ENCODE measurements at regions not wholly inside any gene's neighbourhood (a gene's known extent, or its start where the extent isn't known, plus 50 kb on each side); places are given as distances from the start of the nearest gene placed in this dataset.

DNA sequence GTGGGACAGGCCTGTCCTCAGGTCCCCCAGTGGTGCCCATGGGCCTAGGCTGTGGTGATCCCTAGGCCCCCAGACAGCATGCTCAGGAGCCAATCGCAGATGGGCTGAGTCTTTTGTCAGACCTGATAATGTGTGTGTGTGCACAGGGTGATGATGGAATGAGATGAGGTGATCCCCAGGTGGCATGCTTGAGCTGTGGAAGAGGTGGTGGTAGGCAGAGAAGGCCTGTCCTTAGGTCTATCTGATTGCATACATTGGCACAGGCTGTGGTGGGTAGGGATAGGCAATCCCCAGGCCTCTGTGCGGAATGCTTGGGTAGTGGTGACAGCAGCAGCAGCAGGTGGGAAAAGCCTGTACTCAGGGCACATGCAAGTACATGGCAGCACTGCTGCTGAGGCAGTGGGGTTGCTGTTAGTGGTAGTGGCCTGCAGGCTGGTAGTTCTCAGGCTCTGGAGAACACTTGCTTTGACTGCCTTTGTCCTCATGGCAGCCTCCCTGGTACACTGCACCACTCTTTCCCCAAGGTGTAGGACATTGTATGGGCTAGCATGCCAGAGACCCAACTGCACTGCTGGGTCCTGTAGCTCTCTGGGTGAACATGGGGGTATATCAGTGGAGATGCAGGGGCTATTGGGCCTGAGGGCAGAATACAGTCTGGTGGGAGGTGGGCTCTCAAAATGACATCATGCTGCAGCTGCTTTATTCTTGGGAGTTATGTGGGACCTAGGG is 260.9 kb upstream of the PLPP4 start:
- intact Hi-C loops (cut with DNase I) = no loop called here
- no peaks in the 10 kb centered on the region for H3K4me1 ChIP-seq
- DNase-seq (no peak), FAIRE-seq (no peak), ATAC-seq (no peak)
- no peak overlapping the region for H3K4me3 ChIP-seq
- no peaks in the 10 kb centered on the region for H3K36me3 ChIP-seq
- TF ChIP-seq CTCF (IDR thresholded peaks at IDR 0.05) = no peak
- H3K9me3 ChIP-seq = no peaks in the 10 kb centered on the region
- no peaks in the 10 kb centered on the region for H3K27me3 ChIP-seq
- 90 to 97% methylated on average over 2 of the region's 2 CpGs for WGBS, 2 donors
- H3K27ac ChIP-seq = no peak overlapping the region

DNA sequence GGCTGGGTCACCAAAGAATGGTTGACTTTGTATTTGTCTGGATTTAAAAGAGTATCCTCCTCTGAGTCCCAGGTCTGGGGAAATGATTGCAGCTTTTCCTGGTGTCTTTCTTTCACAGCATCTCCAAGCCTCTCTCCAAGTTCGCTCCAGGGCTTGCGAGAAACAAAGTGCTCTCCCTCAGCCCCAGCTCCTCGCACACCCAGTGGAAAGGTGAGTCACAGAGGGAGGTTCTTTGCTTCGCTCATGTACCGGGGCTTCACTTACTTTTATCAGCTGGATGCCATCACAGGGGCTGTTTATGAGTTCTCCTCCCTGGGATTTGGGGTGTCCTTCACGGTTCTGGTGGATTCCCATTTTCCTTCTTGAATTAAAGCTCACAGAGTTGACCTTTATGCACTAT is 252.2 kb upstream of the PLPP4 start:
- H3K36me3 ChIP-seq = no peaks in the 10 kb centered on the region
- H3K4me1 ChIP-seq = no peaks in the 10 kb centered on the region
- 87 to 91% methylated on average over 6 of the region's 6 CpGs for WGBS, 2 donors
- no peaks in the 10 kb centered on the region for H3K9me3 ChIP-seq
- DNase-seq (no peak), FAIRE-seq (no peak), ATAC-seq (no peak)
- intact Hi-C loops (cut with DNase I) = no loop called here
- no peak overlapping the region for H3K4me3 ChIP-seq
- no peak for TF ChIP-seq CTCF (IDR thresholded peaks at IDR 0.05)
- no peaks in the 10 kb centered on the region for H3K27me3 ChIP-seq
- no peak overlapping the region for H3K27ac ChIP-seq

- ATAC-seq (no peak), FAIRE-seq (no peak), DNase-seq (no peak)
- TF ChIP-seq CTCF (IDR thresholded peaks at IDR 0.05) = no peak
- no peaks in the 10 kb centered on the region for H3K4me1 ChIP-seq
- 77 to 82% methylated on average over 2 of the region's 2 CpGs for WGBS, 2 donors
- H3K36me3 ChIP-seq = no peaks in the 10 kb centered on the region
- no peaks in the 10 kb centered on the region for H3K9me3 ChIP-seq
- no peak overlapping the region for H3K4me3 ChIP-seq
- H3K27ac ChIP-seq = no peak overlapping the region
- H3K27me3 ChIP-seq = no peaks in the 10 kb centered on the region
- intact Hi-C loops (cut with DNase I) = no loop called here
Measured at GRCh38 chr10:120205368-120206018, 251.5 kb upstream of the PLPP4 start.

DNA sequence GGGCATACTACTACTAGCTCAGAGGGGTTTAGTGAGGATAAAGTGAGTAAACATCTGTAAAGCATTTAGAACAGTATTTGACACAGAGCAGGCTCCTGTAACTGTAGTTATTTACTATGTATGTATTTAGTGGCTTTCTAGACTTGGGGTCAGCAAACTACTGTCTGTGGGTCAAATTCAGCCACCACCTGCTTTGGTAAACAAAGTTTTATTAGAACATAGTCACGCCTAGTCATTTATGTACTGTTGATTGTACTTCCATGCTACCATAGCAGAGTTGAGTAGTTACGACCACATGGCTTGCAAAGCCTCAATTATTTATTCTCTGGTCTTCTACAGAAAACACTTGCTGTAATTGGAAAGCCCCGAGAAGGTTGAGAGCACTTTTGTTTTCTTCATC is 248.5 kb upstream of the PLPP4 start:
- intact Hi-C loops (cut with DNase I) = no loop called here
- 67 to 76% methylated on average over 3 of the region's 3 CpGs for WGBS, 2 donors
- FAIRE-seq (no peak), ATAC-seq (no peak), DNase-seq (no peak)
- no peaks in the 10 kb centered on the region for H3K9me3 ChIP-seq
- H3K36me3 ChIP-seq = no peaks in the 10 kb centered on the region
- no peaks in the 10 kb centered on the region for H3K4me1 ChIP-seq
- no peak overlapping the region for H3K27ac ChIP-seq
- no peaks in the 10 kb centered on the region for H3K27me3 ChIP-seq
- TF ChIP-seq CTCF (IDR thresholded peaks at IDR 0.05) = no peak
- no peak overlapping the region for H3K4me3 ChIP-seq

GRCh38 chr10:120209124-120209762 is 247.8 kb upstream of the PLPP4 start:
- Histone ChIP-seq H3K9me3 (no peaks in the 10 kb centered on the region), H3K4me3 (no peak overlapping the region), H3K4me1 (no peaks in the 10 kb centered on the region), H3K36me3 (no peaks in the 10 kb centered on the region), H3K27me3 (no peaks in the 10 kb centered on the region), H3K27ac (no peak overlapping the region)
- intact Hi-C loops (cut with DNase I) = no loop called here
- FAIRE-seq (no peak), DNase-seq (no peak), ATAC-seq (no peak)
- WGBS, 2 donors = 68 to 78% methylated on average over 7 of the region's 7 CpGs
- no peak for TF ChIP-seq CTCF (IDR thresholded peaks at IDR 0.05)

Measured in pancreas (tissue), 10 donors.